GM12878 (cell line): ENCODE measurements at regions not wholly inside any gene's neighbourhood (a gene's known extent, or its start where the extent isn't known, plus 50 kb on each side); places are given as distances from the start of the nearest gene placed in this dataset.

Source experiments
- CTCF ChIP-seq, 3 experiments: IDR thresholded peaks in 2 of 3; conservative IDR thresholded peaks in 1 of 3; 2 replicates each; pipeline ENCODE4 v1.5.1; 2011; ENCODE audit warnings: low read depth in 3 of 3, low read length in 3 of 3, mild to moderate bottlenecking in 3 of 3, control low read depth in 2 of 3, moderate library complexity in 2 of 3, inconsistent platforms in 1 of 3, mixed read lengths in 1 of 3; ENCODE audit not compliant: control insufficient read depth in 2 of 3, insufficient read depth in 1 of 3; ENCODE audit errors: extremely low read depth in 1 of 3
- EZH2 ChIP-seq: IDR thresholded peaks from 2 replicates; pipeline ENCODE4 v1.6.1; 2012; ENCODE audit warnings: low read depth, mild to moderate bottlenecking, control low read depth, inconsistent platforms, low read length, borderline replicate concordance; ENCODE audit not compliant: control insufficient read depth
- JUND ChIP-seq: IDR thresholded peaks from 2 replicates; pipeline ENCODE4 v1.6.1; 2012; ENCODE audit warnings: low read depth, mild to moderate bottlenecking, low read length, improper control_type of control experiment, moderate library complexity
- POLR2A ChIP-seq: IDR thresholded peaks from 2 replicates; pipeline ENCODE4 v1.6.1; 2011; ENCODE audit warnings: low read depth, mild to moderate bottlenecking, low read length
- REST ChIP-seq: IDR thresholded peaks from 2 replicates; pipeline ENCODE4 v1.6.1; 2012; ENCODE audit warnings: mild to moderate bottlenecking, low read depth, low read length
- SMC3 ChIP-seq: IDR thresholded peaks from 2 replicates; pipeline ENCODE4 v1.6.1; 2011; ENCODE audit warnings: low read length, improper control_type of control experiment, borderline replicate concordance
- SRF ChIP-seq, 2 experiments: IDR thresholded peaks; 2 replicates each; pipeline ENCODE4 v1.6.1; 2011; ENCODE audit warnings: low read depth in 2 of 2, low read length in 2 of 2, mild to moderate bottlenecking in 1 of 2, moderate library complexity in 1 of 2
- USF2 ChIP-seq: IDR thresholded peaks from 2 replicates; pipeline ENCODE4 v1.6.1; 2011; ENCODE audit warnings: low read depth, low read length, improper control_type of control experiment, borderline replicate concordance
- ZBTB40 ChIP-seq: fragments of 450-650 bp; IDR thresholded peaks from 2 replicates; pipeline ENCODE4 v1.6.1; 2016; ENCODE audit warnings: mild to moderate bottlenecking, moderate library complexity, borderline replicate concordance
- ZNF274 ChIP-seq: IDR thresholded peaks from one replicate; pipeline ENCODE4 v1.8.0; 2011; ENCODE audit not compliant: insufficient read length, insufficient read depth

- TF ChIP-seq REST (no peak), USF2 (no peak), SRF (IDR thresholded peaks at IDR 0.05; ENCODE audit: low read depth in 2 of 2, low read length in 2 of 2) (no peak), JUND (no peak), SMC3 (no peak), ZNF274 (no peak), EZH2 (no peak), CTCF (IDR thresholded peaks at IDR 0.05 in 2 of 3, conservative IDR thresholded peaks at IDR 0.05 in 1 of 3; ENCODE audit: control insufficient read depth in 2 of 3, extremely low read depth in 1 of 3, insufficient read depth in 1 of 3, low read depth in 3 of 3, low read length in 3 of 3) (no peak), ZBTB40 (no peak), POLR2A (no peak)
Observed at GRCh38 chr4:99715286-99715685, 57.7 kb upstream of the C4orf54 start.
